Activated CD8-positive, alpha-beta T cell treated with anti-CD3 and anti-CD28 coated beads for 36 hours (primary cell): ENCODE measurements at regions not wholly inside any gene's neighbourhood (a gene's known extent, or its start where the extent isn't known, plus 50 kb on each side); places are given as distances from the start of the nearest gene placed in this dataset.

Experiments used
- ATAC-seq: fragments of 200-7000 bp; cut with Tn5 transposase; one replicate; pipeline ENCODE4 v1.10.0; 2021; ENCODE audit warnings: mild to moderate bottlenecking, moderate library complexity
- CTCF ChIA-PET: fragments of 350-600 bp; sonication (Branson Sonifier 250); formaldehyde crosslinking; loops from one replicate; lab custom pipeline; 2021; ENCODE audit warnings: antibody characterized with exemption; lab: Charles Lee
- POLR2A ChIA-PET: fragments of 350-600 bp; sonication (Branson Sonifier 250); formaldehyde crosslinking; loops from one replicate; lab custom pipeline; 2021; ENCODE audit warnings: antibody characterized with exemption; lab: Charles Lee
- DNase-seq: peaks from one replicate; pipeline ENCODE4 v3.0.0-alpha.2; 2020
- H3K27ac Mint-ChIP-seq: one replicate; pipeline ENCODE4 v1.8.0; 2021; ENCODE audit warnings: mild to moderate bottlenecking, mixed read lengths
- H3K27me3 Mint-ChIP-seq: one replicate; pipeline ENCODE4 v1.8.0; 2021; ENCODE audit warnings: mixed read lengths
- H3K36me3 Mint-ChIP-seq: one replicate; pipeline ENCODE4 v1.8.0; 2021; ENCODE audit warnings: low read depth, mixed read lengths
- H3K4me1 Mint-ChIP-seq: one replicate; pipeline ENCODE4 v1.8.0; 2021; ENCODE audit warnings: low read depth, mixed read lengths
- H3K4me3 Mint-ChIP-seq: one replicate; pipeline ENCODE4 v1.8.0; 2021; ENCODE audit warnings: mild to moderate bottlenecking, moderate library complexity, mixed read lengths
- H3K9me3 Mint-ChIP-seq: one replicate; pipeline ENCODE4 v1.8.0; 2021; ENCODE audit warnings: mixed read lengths
- CTCF ChIP-seq: fragments of 200-600 bp; IDR thresholded peaks from one replicate; pipeline ENCODE4 v1.8.0; 2022; ENCODE audit warnings: antibody characterized with exemption, mild to moderate bottlenecking
- intact Hi-C: fragments of 100-400 bp; cut with micrococcal nuclease; formaldehyde crosslinking; loops from one replicate; pipeline ENCODE4 v1.10.0; 2022

GRCh38 chr3:34570916-34571705 is 772.7 kb downstream of the PDCD6IP start:
- H3K27me3 Mint-ChIP-seq: no peaks in the 10 kb centered on the region

GRCh38 chr3:34571714-34572113 is 773.3 kb downstream of the PDCD6IP start:
- intact Hi-C loops: no loop called here
- ATAC-seq: no peak
- Mint-ChIP-seq H3K9me3 (no peaks in the 10 kb centered on the region), H3K27ac (no peak overlapping the region), H3K36me3 (no peaks in the 10 kb centered on the region), H3K4me1 (no peaks in the 10 kb centered on the region), H3K4me3 (no peak overlapping the region), H3K27me3 (no peaks in the 10 kb centered on the region)
- ChIA-PET POLR2A (no interaction called here), CTCF (no interaction called here)
- TF ChIP-seq CTCF: no peak
- DNase-seq: no peak

More at GRCh38 chr3:34570916-34571705, 772.7 kb downstream of the PDCD6IP start:
- intact Hi-C loops: no loop called here
- Mint-ChIP-seq H3K4me3 (no peak overlapping the region), H3K9me3 (no peaks in the 10 kb centered on the region), H3K36me3 (no peaks in the 10 kb centered on the region), H3K27ac (no peak overlapping the region), H3K4me1 (no peaks in the 10 kb centered on the region)
- ATAC-seq (no peak), DNase-seq (no peak)
- TF ChIP-seq CTCF: no peak
- ChIA-PET POLR2A (no interaction called here), CTCF (no interaction called here)

GRCh38 chr3:34575776-34576175 is 777.3 kb downstream of the PDCD6IP start:
- ATAC-seq (no peak), DNase-seq (no peak)
- no peaks in the 10 kb centered on the region for H3K36me3 Mint-ChIP-seq
- intact Hi-C loops: no loop called here
- H3K4me3 Mint-ChIP-seq: no peak overlapping the region
- CTCF ChIA-PET: no interaction called here
- POLR2A ChIA-PET: no interaction called here
- H3K27me3 Mint-ChIP-seq: no peaks in the 10 kb centered on the region
- TF ChIP-seq CTCF: no peak
- no peaks in the 10 kb centered on the region for H3K4me1 Mint-ChIP-seq
- no peak overlapping the region for H3K27ac Mint-ChIP-seq
- H3K9me3 Mint-ChIP-seq: no peaks in the 10 kb centered on the region

- CTCF ChIA-PET: no interaction called here
- no peaks in the 10 kb centered on the region for H3K27me3 Mint-ChIP-seq
- ATAC-seq (no peak), DNase-seq (no peak)
- POLR2A ChIA-PET: no interaction called here
- no peak overlapping the region for H3K27ac Mint-ChIP-seq
- no peak for TF ChIP-seq CTCF
- no peaks in the 10 kb centered on the region for H3K4me1 Mint-ChIP-seq
- no peaks in the 10 kb centered on the region for H3K9me3 Mint-ChIP-seq
- intact Hi-C loops: no loop called here
- H3K36me3 Mint-ChIP-seq: no peaks in the 10 kb centered on the region
- no peak overlapping the region for H3K4me3 Mint-ChIP-seq
Observed at GRCh38 chr3:34582055-34582454, 783.6 kb downstream of the PDCD6IP start.

- ATAC-seq: no peak
- Mint-ChIP-seq H3K9me3 (peaks cover 6% of the 10 kb centered on the region), H3K27me3 (no peaks in the 10 kb centered on the region), H3K27ac (no peak overlapping the region), H3K4me3 (no peak overlapping the region), H3K4me1 (no peaks in the 10 kb centered on the region), H3K36me3 (no peaks in the 10 kb centered on the region)
- no peak for DNase-seq
- POLR2A ChIA-PET: no interaction called here
- intact Hi-C loops: no loop called here
- CTCF ChIA-PET: no interaction called here
- no peak for TF ChIP-seq CTCF
Observed at GRCh38 chr3:34583451-34583850, 785.0 kb downstream of the PDCD6IP start.
